ENCODE measurements at regions not wholly inside any gene's neighbourhood (a gene's known extent, or its start where the extent isn't known, plus 50 kb on each side); places are given as distances from the start of the nearest gene placed in this dataset.

GRCh38 chr18:38353149-38353548 is 787.6 kb upstream of the CELF4 start:
- DNase-seq (ENCODE audit: extremely low read depth, insufficient read length), result no peak
- no peak for TF ChIP-seq CTCF (IDR thresholded peaks at IDR 0.05; ENCODE audit: insufficient read depth, low read length, poor library complexity, severe bottlenecking)
- no peaks in the 10 kb centered on the region for H3K27me3 ChIP-seq (replicated peaks; ENCODE audit: control insufficient read depth, insufficient read depth, low read length)
- H3K4me3 ChIP-seq (replicated peaks; ENCODE audit: low read depth, low read length), result no peak overlapping the region
- H3K36me3 ChIP-seq (ENCODE audit: control insufficient read depth, insufficient read depth, low read length), result no peaks in the 10 kb centered on the region

- Histone ChIP-seq H3K36me3 (ENCODE audit: control insufficient read depth, insufficient read depth, low read length) (no peaks in the 10 kb centered on the region), H3K4me3 (replicated peaks; ENCODE audit: low read depth, low read length) (no peak overlapping the region), H3K27me3 (replicated peaks; ENCODE audit: control insufficient read depth, insufficient read depth, low read length) (no peaks in the 10 kb centered on the region)
- no peak for DNase-seq (ENCODE audit: extremely low read depth, insufficient read length)
- no peak for TF ChIP-seq CTCF (IDR thresholded peaks at IDR 0.05; ENCODE audit: insufficient read depth, low read length, poor library complexity, severe bottlenecking)
These were observed 784.5 kb upstream of the CELF4 start for GRCh38 chr18:38350141-38350540.

GRCh38 chr18:38330573-38330972 is 765.0 kb upstream of the CELF4 start:
- Histone ChIP-seq H3K4me3 (replicated peaks; ENCODE audit: low read depth, low read length) (no peak overlapping the region), H3K27me3 (replicated peaks; ENCODE audit: control insufficient read depth, insufficient read depth, low read length) (no peaks in the 10 kb centered on the region), H3K36me3 (ENCODE audit: control insufficient read depth, insufficient read depth, low read length) (no peaks in the 10 kb centered on the region)
- TF ChIP-seq CTCF (IDR thresholded peaks at IDR 0.05; ENCODE audit: insufficient read depth, low read length, poor library complexity, severe bottlenecking), result no peak
- no peak for DNase-seq (ENCODE audit: extremely low read depth, insufficient read length)

- no peak for DNase-seq (ENCODE audit: extremely low read depth, insufficient read length)
- Histone ChIP-seq H3K4me3 (replicated peaks; ENCODE audit: low read depth, low read length) (no peak overlapping the region), H3K36me3 (ENCODE audit: control insufficient read depth, insufficient read depth, low read length) (no peaks in the 10 kb centered on the region), H3K27me3 (replicated peaks; ENCODE audit: control insufficient read depth, insufficient read depth, low read length) (no peaks in the 10 kb centered on the region)
- TF ChIP-seq CTCF (IDR thresholded peaks at IDR 0.05; ENCODE audit: insufficient read depth, low read length, poor library complexity, severe bottlenecking), result no peak
These were observed 763.5 kb upstream of the CELF4 start for GRCh38 chr18:38329145-38329544.

- H3K36me3 ChIP-seq (ENCODE audit: control insufficient read depth, insufficient read depth, low read length), result no peaks in the 10 kb centered on the region
- no peak for DNase-seq (ENCODE audit: extremely low read depth, insufficient read length)
These were observed 756.6 kb upstream of the CELF4 start for GRCh38 chr18:38322206-38322605.

More at GRCh38 chr18:38322206-38322605, 756.6 kb upstream of the CELF4 start:
- H3K27me3 ChIP-seq (replicated peaks; ENCODE audit: control insufficient read depth, insufficient read depth, low read length), result no peaks in the 10 kb centered on the region
- H3K4me3 ChIP-seq (replicated peaks; ENCODE audit: low read depth, low read length), result no peak overlapping the region
- no peak for TF ChIP-seq CTCF (IDR thresholded peaks at IDR 0.05; ENCODE audit: insufficient read depth, low read length, poor library complexity, severe bottlenecking)

Measured in GM06990 (cell line).